ENCODE measurements at regions not wholly inside any gene's neighbourhood (a gene's known extent, or its start where the extent isn't known, plus 50 kb on each side); places are given as distances from the start of the nearest gene placed in this dataset.

GRCh38 chr1:63710308-63710707 lies 63.5 kb upstream of the ROR1 start:
- peaks cover 9% of the 10 kb centered on the region; the same call in 1 of the 2 replicates for H3K4me1 ChIP-seq (ENCODE audit: control insufficient read depth, insufficient read depth, low read length)
- H3K4me3 ChIP-seq (ENCODE audit: low read depth, low read length) = no peak overlapping the region
- no peak overlapping the region for H3K9ac ChIP-seq (ENCODE audit: low read depth, low read length)
- H3K9me3 ChIP-seq (ENCODE audit: control insufficient read depth, insufficient read depth, low read length) = no peaks in the 10 kb centered on the region
- H3K36me3 ChIP-seq (ENCODE audit: control insufficient read depth, insufficient read depth, low read length) = no peaks in the 10 kb centered on the region
- no peak overlapping the region for H3K27ac ChIP-seq (ENCODE audit: low read depth, low read length)
- no peaks in the 10 kb centered on the region for H3K27me3 ChIP-seq (ENCODE audit: control insufficient read depth, insufficient read depth, low read length)

- H3K9ac ChIP-seq (ENCODE audit: low read depth, low read length) = no peak overlapping the region
- no peaks in the 10 kb centered on the region for H3K36me3 ChIP-seq (ENCODE audit: control insufficient read depth, insufficient read depth, low read length)
- H3K27me3 ChIP-seq (ENCODE audit: control insufficient read depth, insufficient read depth, low read length) = no peaks in the 10 kb centered on the region
- H3K27ac ChIP-seq (ENCODE audit: low read depth, low read length) = no peak overlapping the region
- H3K9me3 ChIP-seq (ENCODE audit: control insufficient read depth, insufficient read depth, low read length) = no peaks in the 10 kb centered on the region
- no peak overlapping the region for H3K4me3 ChIP-seq (ENCODE audit: low read depth, low read length)
- peaks cover 9% of the 10 kb centered on the region; the same call in 1 of the 2 replicates for H3K4me1 ChIP-seq (ENCODE audit: control insufficient read depth, insufficient read depth, low read length)
Measured at GRCh38 chr1:63710761-63711380, 62.9 kb upstream of the ROR1 start.

GRCh38 chr1:63713041-63713440 lies 60.8 kb upstream of the ROR1 start:
- Histone ChIP-seq H3K9ac (ENCODE audit: low read depth, low read length) (no peak overlapping the region), H3K9me3 (ENCODE audit: control insufficient read depth, insufficient read depth, low read length) (no peaks in the 10 kb centered on the region), H3K4me3 (ENCODE audit: low read depth, low read length) (no peak overlapping the region), H3K4me1 (ENCODE audit: control insufficient read depth, insufficient read depth, low read length) (peaks cover 11% of the 10 kb centered on the region; the same call in 1 of the 2 replicates), H3K27ac (ENCODE audit: low read depth, low read length) (no peak overlapping the region), H3K27me3 (ENCODE audit: control insufficient read depth, insufficient read depth, low read length) (no peaks in the 10 kb centered on the region), H3K36me3 (ENCODE audit: control insufficient read depth, insufficient read depth, low read length) (no peaks in the 10 kb centered on the region)

- no peaks in the 10 kb centered on the region for H3K27me3 ChIP-seq (ENCODE audit: control insufficient read depth, insufficient read depth, low read length)
- H3K9ac ChIP-seq (ENCODE audit: low read depth, low read length) = no peak overlapping the region
- H3K27ac ChIP-seq (ENCODE audit: low read depth, low read length) = peak overlapping the region; percentile 53
- H3K36me3 ChIP-seq (ENCODE audit: control insufficient read depth, insufficient read depth, low read length) = no peaks in the 10 kb centered on the region
- no peak overlapping the region for H3K4me3 ChIP-seq (ENCODE audit: low read depth, low read length)
- H3K9me3 ChIP-seq (ENCODE audit: control insufficient read depth, insufficient read depth, low read length) = no peaks in the 10 kb centered on the region
- peaks cover 11% of the 10 kb centered on the region; the same call in 1 of the 2 replicates for H3K4me1 ChIP-seq (ENCODE audit: control insufficient read depth, insufficient read depth, low read length)
Measured at GRCh38 chr1:63713627-63714481, 60.0 kb upstream of the ROR1 start.

- H3K4me1 ChIP-seq (ENCODE audit: control insufficient read depth, insufficient read depth, low read length) = peaks cover 11% of the 10 kb centered on the region; the same call in 1 of the 2 replicates
- no peaks in the 10 kb centered on the region for H3K9me3 ChIP-seq (ENCODE audit: control insufficient read depth, insufficient read depth, low read length)
- no peaks in the 10 kb centered on the region for H3K27me3 ChIP-seq (ENCODE audit: control insufficient read depth, insufficient read depth, low read length)
- H3K27ac ChIP-seq (ENCODE audit: low read depth, low read length) = no peak overlapping the region
- no peak overlapping the region for H3K9ac ChIP-seq (ENCODE audit: low read depth, low read length)
- H3K36me3 ChIP-seq (ENCODE audit: control insufficient read depth, insufficient read depth, low read length) = no peaks in the 10 kb centered on the region
- no peak overlapping the region for H3K4me3 ChIP-seq (ENCODE audit: low read depth, low read length)
Measured at GRCh38 chr1:63714482-63714760, 59.4 kb upstream of the ROR1 start.

GRCh38 chr1:63717511-63718065 lies 56.2 kb upstream of the ROR1 start:
- no peaks in the 10 kb centered on the region for H3K36me3 ChIP-seq (ENCODE audit: control insufficient read depth, insufficient read depth, low read length)
- H3K9ac ChIP-seq (ENCODE audit: low read depth, low read length) = no peak overlapping the region
- no peak overlapping the region for H3K27ac ChIP-seq (ENCODE audit: low read depth, low read length)
- H3K4me3 ChIP-seq (ENCODE audit: low read depth, low read length) = no peak overlapping the region
- no peaks in the 10 kb centered on the region for H3K9me3 ChIP-seq (ENCODE audit: control insufficient read depth, insufficient read depth, low read length)
- H3K27me3 ChIP-seq (ENCODE audit: control insufficient read depth, insufficient read depth, low read length) = no peaks in the 10 kb centered on the region
- H3K4me1 ChIP-seq (ENCODE audit: control insufficient read depth, insufficient read depth, low read length) = peaks cover 21% of the 10 kb centered on the region; the same call in 1 of the 2 replicates

GRCh38 chr1:63718541-63718970 lies 55.3 kb upstream of the ROR1 start:
- no peak overlapping the region for H3K27ac ChIP-seq (ENCODE audit: low read depth, low read length)
- no peaks in the 10 kb centered on the region for H3K36me3 ChIP-seq (ENCODE audit: control insufficient read depth, insufficient read depth, low read length)
- H3K4me1 ChIP-seq (ENCODE audit: control insufficient read depth, insufficient read depth, low read length) = peaks cover 21% of the 10 kb centered on the region; the same call in 1 of the 2 replicates
- no peak overlapping the region for H3K4me3 ChIP-seq (ENCODE audit: low read depth, low read length)
- no peak overlapping the region for H3K9ac ChIP-seq (ENCODE audit: low read depth, low read length)
- no peaks in the 10 kb centered on the region for H3K9me3 ChIP-seq (ENCODE audit: control insufficient read depth, insufficient read depth, low read length)
- no peaks in the 10 kb centered on the region for H3K27me3 ChIP-seq (ENCODE audit: control insufficient read depth, insufficient read depth, low read length)

GRCh38 chr1:63721531-63722189 lies 52.2 kb upstream of the ROR1 start:
- H3K27ac ChIP-seq (ENCODE audit: low read depth, low read length) = no peak overlapping the region
- H3K36me3 ChIP-seq (ENCODE audit: control insufficient read depth, insufficient read depth, low read length) = no peaks in the 10 kb centered on the region
- no peak overlapping the region for H3K9ac ChIP-seq (ENCODE audit: low read depth, low read length)
- no peaks in the 10 kb centered on the region for H3K27me3 ChIP-seq (ENCODE audit: control insufficient read depth, insufficient read depth, low read length)
- no peaks in the 10 kb centered on the region for H3K9me3 ChIP-seq (ENCODE audit: control insufficient read depth, insufficient read depth, low read length)
- H3K4me1 ChIP-seq (ENCODE audit: control insufficient read depth, insufficient read depth, low read length) = peaks cover 12% of the 10 kb centered on the region; the same call in 1 of the 2 replicates
- H3K4me3 ChIP-seq (ENCODE audit: low read depth, low read length) = no peak overlapping the region

- Histone ChIP-seq H3K4me1 (ENCODE audit: control insufficient read depth, insufficient read depth, low read length) (peaks cover 12% of the 10 kb centered on the region; the same call in 1 of the 2 replicates), H3K9ac (ENCODE audit: low read depth, low read length) (no peak overlapping the region), H3K27ac (ENCODE audit: low read depth, low read length) (no peak overlapping the region), H3K4me3 (ENCODE audit: low read depth, low read length) (no peak overlapping the region), H3K27me3 (ENCODE audit: control insufficient read depth, insufficient read depth, low read length) (no peaks in the 10 kb centered on the region), H3K36me3 (ENCODE audit: control insufficient read depth, insufficient read depth, low read length) (no peaks in the 10 kb centered on the region), H3K9me3 (ENCODE audit: control insufficient read depth, insufficient read depth, low read length) (no peaks in the 10 kb centered on the region)
Measured at GRCh38 chr1:63723602-63724001, 50.2 kb upstream of the ROR1 start.
